OCI-LY3 (cell line): ENCODE measurements at regions not wholly inside any gene's neighbourhood (a gene's known extent, or its start where the extent isn't known, plus 50 kb on each side); places are given as distances from the start of the nearest gene placed in this dataset.

ENCODE experiments used
- H2AFZ ChIP-seq: fragments of 200-600, 300-600 bp; shearing (Covaris generic); 2 replicates; pipeline ENCODE4 v1.6.0; 2014; ENCODE audit warnings: antibody characterized with exemption, low read depth, low read length
- H3K27ac ChIP-seq: fragments of 200-600, 300-600 bp; sonication (generic); 2 replicates; pipeline ENCODE4 v1.5.1; 2014; ENCODE audit warnings: mild to moderate bottlenecking, low read length, moderate library complexity, mixed read lengths
- H3K27me3 ChIP-seq: fragments of 200-600, 300-600 bp; sonication (generic); 2 replicates; pipeline ENCODE4 v1.6.1; 2014; ENCODE audit warnings: low read depth, low read length, mixed read lengths
- H3K36me3 ChIP-seq: fragments of 200-600, 300-600 bp; sonication (generic); replicated peaks from 2 replicates; pipeline ENCODE3; 2014; ENCODE audit warnings: low read depth, low read length, mixed read lengths
- H3K4me1 ChIP-seq: fragments of 300-600, 200-600 bp; sonication (generic); 2 replicates; pipeline ENCODE4 v1.6.1; 2014; ENCODE audit warnings: low read length, mixed read lengths
- H3K4me2 ChIP-seq: fragments of 200-600, 300-600 bp; sonication (generic); 2 replicates; pipeline ENCODE4 v1.6.1; 2014; ENCODE audit warnings: low read length, mixed read lengths
- H3K4me3 ChIP-seq: fragments of 300-600, 200-600 bp; sonication (generic); 2 replicates; pipeline ENCODE4 v1.5.1; 2014; ENCODE audit warnings: antibody characterized with exemption, mild to moderate bottlenecking, low read length, moderate library complexity
- H3K79me2 ChIP-seq: fragments of 300-600, 200-600 bp; shearing (Covaris generic); 2 replicates; pipeline ENCODE4 v1.6.1; 2014; ENCODE audit warnings: mild to moderate bottlenecking, low read length, mixed read lengths
- H3K9ac ChIP-seq: fragments of 300-600, 200-600 bp; shearing (Covaris generic); 2 replicates; pipeline ENCODE4 v1.6.0; 2014; ENCODE audit warnings: mild to moderate bottlenecking, low read length, moderate library complexity
- H3K9me3 ChIP-seq: fragments of 200-600, 300-600 bp; shearing (Covaris generic); 2 replicates; pipeline ENCODE4 v1.6.1; 2014; ENCODE audit warnings: low read length, mixed read lengths; ENCODE audit not compliant: insufficient read depth
- H4K20me1 ChIP-seq: fragments of 200-600, 300-600 bp; sonication (generic); 2 replicates; pipeline ENCODE4 v1.6.1; 2016; ENCODE audit warnings: low read length, mixed read lengths; ENCODE audit not compliant: insufficient read depth
- CTCF ChIP-seq: fragments of 200-600, 300-600 bp; sonication (generic); IDR thresholded peaks from 2 replicates; pipeline ENCODE4 v1.5.1; 2014; ENCODE audit warnings: antibody characterized with exemption, low read length, low read depth
- EZH2phosphoT487 ChIP-seq: fragments of 200-600 bp; shearing (Covaris generic); IDR thresholded peaks from 2 replicates; pipeline ENCODE4 v1.6.1; 2018; ENCODE audit warnings: antibody characterized with exemption, mixed run types, low read depth

- H2AFZ ChIP-seq: no peak overlapping the region
- no peak overlapping the region for H3K4me2 ChIP-seq
- no peaks in the 10 kb centered on the region for H3K9me3 ChIP-seq
- H3K79me2 ChIP-seq: no peaks in the 10 kb centered on the region
- H3K27ac ChIP-seq: no peak overlapping the region
- no peak overlapping the region for H3K4me3 ChIP-seq
- no peaks in the 10 kb centered on the region for H3K36me3 ChIP-seq
- no peak overlapping the region for H3K9ac ChIP-seq
- H3K4me1 ChIP-seq: no peaks in the 10 kb centered on the region
- H4K20me1 ChIP-seq: no peaks in the 10 kb centered on the region
- no peak for TF ChIP-seq CTCF
- TF ChIP-seq EZH2phosphoT487: no peak
- H3K27me3 ChIP-seq: peaks cover 27% of the 10 kb centered on the region
These were observed 71.6 kb upstream of the C1orf21 start for GRCh38 chr1:184315254-184315653.

GRCh38 chr1:184319879-184320278 is 67.0 kb upstream of the C1orf21 start:
- Histone ChIP-seq H3K4me3 (no peak overlapping the region), H3K9me3 (no peaks in the 10 kb centered on the region), H2AFZ (no peak overlapping the region), H3K4me2 (no peak overlapping the region), H3K36me3 (no peaks in the 10 kb centered on the region), H3K27ac (no peak overlapping the region), H3K27me3 (peaks cover 20% of the 10 kb centered on the region; the same call in 1 of the 2 replicates), H3K79me2 (no peaks in the 10 kb centered on the region), H3K4me1 (no peaks in the 10 kb centered on the region), H3K9ac (no peak overlapping the region), H4K20me1 (no peaks in the 10 kb centered on the region)
- TF ChIP-seq EZH2phosphoT487 (no peak), CTCF (no peak)

- Histone ChIP-seq H3K9me3 (no peaks in the 10 kb centered on the region), H2AFZ (no peak overlapping the region), H3K9ac (no peak overlapping the region), H3K4me2 (no peak overlapping the region), H3K79me2 (no peaks in the 10 kb centered on the region), H3K27me3 (0 out of 2 replicates have a peak, but pooled peaks cover 13% of the 10 kb centered on the region), H3K36me3 (no peaks in the 10 kb centered on the region), H3K27ac (no peak overlapping the region), H4K20me1 (no peaks in the 10 kb centered on the region), H3K4me1 (no peaks in the 10 kb centered on the region), H3K4me3 (no peak overlapping the region)
- no peak for TF ChIP-seq EZH2phosphoT487
- no peak for TF ChIP-seq CTCF
These were observed 64.6 kb upstream of the C1orf21 start for GRCh38 chr1:184322253-184322652.

- Histone ChIP-seq H3K4me2 (no peak overlapping the region), H3K4me1 (no peaks in the 10 kb centered on the region), H2AFZ (no peak overlapping the region)
These were observed 61.9 kb upstream of the C1orf21 start for GRCh38 chr1:184324972-184325371.

More at GRCh38 chr1:184324972-184325371, 61.9 kb upstream of the C1orf21 start:
- Histone ChIP-seq H3K9ac (no peak overlapping the region), H3K79me2 (no peaks in the 10 kb centered on the region), H4K20me1 (no peaks in the 10 kb centered on the region), H3K27ac (no peak overlapping the region), H3K27me3 (peaks cover 22% of the 10 kb centered on the region), H3K4me3 (no peak overlapping the region), H3K36me3 (no peaks in the 10 kb centered on the region), H3K9me3 (no peaks in the 10 kb centered on the region)
- TF ChIP-seq EZH2phosphoT487: no peak
- TF ChIP-seq CTCF: no peak
